Activated T-helper 1 cell treated with anti-CD3 and anti-CD28 coated beads, Interleukin-2, amount 50 U/mL, for 16 hours (primary cell): ENCODE measurements at regions not wholly inside any gene's neighbourhood (a gene's known extent, or its start where the extent isn't known, plus 50 kb on each side); places are given as distances from the start of the nearest gene placed in this dataset.

Experiments used
- DNase-seq, 2 donors: peaks; one replicate each; pipeline ENCODE4 v3.0.0-alpha.2; 2020; ENCODE audit warnings: low read depth in 1 of 2, low spot score in 1 of 2

DNA sequence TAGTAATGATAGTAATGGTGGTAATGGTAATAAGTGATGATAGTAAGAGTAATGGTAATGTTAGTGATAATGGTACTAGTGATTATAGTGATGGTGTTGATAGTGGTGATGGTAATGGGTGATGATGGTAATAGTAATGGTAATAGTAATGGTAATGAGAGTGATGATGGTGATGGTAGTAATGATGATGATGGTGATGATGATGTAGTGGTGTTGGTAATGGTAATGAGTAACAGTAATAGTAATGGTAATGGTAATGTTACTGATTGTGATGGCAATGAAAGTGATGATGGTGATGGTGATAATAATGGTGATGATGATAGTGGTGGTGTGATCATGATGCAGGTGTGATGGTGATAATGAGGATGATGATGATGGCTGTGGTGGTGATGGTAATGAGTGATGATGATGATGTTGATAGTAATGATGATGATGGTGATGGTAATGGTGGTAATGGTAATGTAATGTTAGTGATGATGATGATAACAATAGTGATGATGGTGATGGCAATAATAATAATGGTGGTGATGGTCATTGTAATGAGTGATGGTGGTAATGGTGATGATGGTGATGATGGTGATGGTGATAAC is 235.0 kb downstream of the MATN1 start:
- DNase-seq: no peak

DNA sequence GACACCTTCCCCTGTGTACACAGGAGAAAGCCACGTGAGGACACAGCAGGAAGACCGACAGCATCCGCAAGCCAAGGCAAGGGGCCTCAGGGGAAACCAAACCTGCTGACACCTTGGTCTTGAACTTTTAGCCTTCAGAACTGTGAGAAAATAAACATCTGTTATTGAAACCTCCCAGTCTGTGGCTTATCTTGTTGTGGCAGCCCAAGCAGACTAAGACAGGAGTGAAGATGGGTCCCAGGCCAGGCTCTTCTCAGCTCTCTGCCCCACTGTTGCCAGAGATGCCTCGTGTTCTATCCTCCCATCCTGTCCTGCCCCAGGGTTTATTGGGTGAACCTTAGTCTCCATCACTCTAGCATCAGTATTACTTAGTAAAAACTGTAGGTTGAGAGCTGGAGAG is 236.3 kb downstream of the MATN1 start:
- DNase-seq: no peak

GRCh38 chr1:30485072-30485471 is 238.3 kb downstream of the MATN1 start:
- no peak for DNase-seq

- DNase-seq: no peak
These were observed 238.7 kb downstream of the MATN1 start for GRCh38 chr1:30484668-30485067.

- DNase-seq: no peak
These were observed 243.8 kb downstream of the MATN1 start for GRCh38 chr1:30479575-30479974.

GRCh38 chr1:30478799-30479563 is 244.4 kb downstream of the MATN1 start:
- no peak for DNase-seq

- DNase-seq: no peak
These were observed 245.1 kb downstream of the MATN1 start for GRCh38 chr1:30478283-30478682.

GRCh38 chr1:30477588-30477987 is 245.8 kb downstream of the MATN1 start:
- no peak for DNase-seq

DNA sequence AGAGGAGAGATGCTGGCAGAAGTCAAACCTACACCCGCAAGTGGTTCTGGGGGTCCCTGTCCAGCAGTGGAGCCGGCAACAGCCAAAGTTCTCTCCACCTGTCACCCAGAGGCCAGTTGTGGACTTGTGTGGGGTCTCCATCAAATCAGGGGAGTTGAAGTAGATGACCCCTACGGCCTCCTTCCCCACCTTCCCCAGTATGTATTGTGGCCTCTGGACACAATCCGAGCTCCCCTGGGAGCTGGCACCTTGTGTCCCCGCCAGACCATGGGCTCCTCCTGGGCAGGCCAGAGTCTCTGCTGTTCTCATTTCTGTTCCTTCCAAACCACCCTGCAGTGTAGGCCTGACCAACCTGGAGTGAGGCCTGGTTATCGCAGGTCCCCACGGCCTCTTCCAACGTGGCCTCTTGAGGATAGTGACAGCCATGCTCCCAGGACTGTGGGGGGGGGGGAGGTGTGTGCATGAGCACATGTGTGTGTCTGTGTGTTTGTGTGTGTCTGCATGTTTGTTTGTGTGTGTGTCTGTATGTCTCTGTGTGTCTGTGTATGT is 246.4 kb downstream of the MATN1 start:
- DNase-seq: no peak

GRCh38 chr1:30476476-30476875 is 246.9 kb downstream of the MATN1 start:
- no peak for DNase-seq

DNA sequence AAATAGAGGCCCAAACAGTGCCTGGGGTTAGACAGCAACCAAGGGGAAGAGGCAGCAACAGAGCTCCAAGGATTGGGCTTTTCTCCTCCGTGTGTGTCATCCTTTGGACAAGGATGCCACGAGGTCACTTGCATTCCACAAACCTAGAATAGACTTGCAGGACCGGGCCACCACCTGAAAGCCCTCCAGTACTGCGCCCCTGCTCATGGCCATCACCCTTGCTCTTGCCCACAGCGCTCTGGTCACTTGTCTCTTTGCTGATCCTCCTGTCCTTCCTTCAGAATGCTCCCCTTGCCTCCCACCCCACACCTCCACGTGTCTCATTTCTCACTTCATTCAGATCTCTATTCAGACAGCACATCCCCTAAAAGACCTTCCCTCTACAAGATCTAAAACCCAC is 247.4 kb downstream of the MATN1 start:
- DNase-seq: no peak

- DNase-seq: no peak
These were observed 248.2 kb downstream of the MATN1 start for GRCh38 chr1:30475201-30475600.

- DNase-seq: no peak
These were observed 248.6 kb downstream of the MATN1 start for GRCh38 chr1:30474818-30475200.

GRCh38 chr1:30473922-30474817 is 249.2 kb downstream of the MATN1 start:
- no peak for DNase-seq

- no peak for DNase-seq
These were observed 250.9 kb downstream of the MATN1 start for GRCh38 chr1:30472526-30472925.

- DNase-seq: no peak
These were observed 251.4 kb downstream of the MATN1 start for GRCh38 chr1:30472009-30472408.

DNA sequence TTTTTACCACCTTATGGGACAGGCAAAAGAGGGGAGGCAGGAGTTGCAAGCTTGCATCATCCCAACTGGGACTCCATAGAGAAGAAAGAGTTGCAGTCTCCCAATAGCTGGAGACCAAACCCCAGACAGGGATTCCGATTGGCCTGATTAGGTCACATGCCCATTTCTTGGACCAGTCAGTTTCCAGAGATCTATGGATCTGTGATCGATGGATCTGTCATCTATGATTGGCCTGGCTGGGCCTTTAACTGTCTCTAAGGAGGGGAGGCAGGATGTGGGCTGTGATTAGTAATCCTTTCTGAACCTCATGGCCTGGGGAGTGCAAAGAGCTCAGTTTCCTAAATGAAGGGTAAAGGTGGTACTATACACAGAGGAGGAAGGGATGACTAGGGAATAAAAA is 252.1 kb downstream of the MATN1 start:
- no peak for DNase-seq

DNA sequence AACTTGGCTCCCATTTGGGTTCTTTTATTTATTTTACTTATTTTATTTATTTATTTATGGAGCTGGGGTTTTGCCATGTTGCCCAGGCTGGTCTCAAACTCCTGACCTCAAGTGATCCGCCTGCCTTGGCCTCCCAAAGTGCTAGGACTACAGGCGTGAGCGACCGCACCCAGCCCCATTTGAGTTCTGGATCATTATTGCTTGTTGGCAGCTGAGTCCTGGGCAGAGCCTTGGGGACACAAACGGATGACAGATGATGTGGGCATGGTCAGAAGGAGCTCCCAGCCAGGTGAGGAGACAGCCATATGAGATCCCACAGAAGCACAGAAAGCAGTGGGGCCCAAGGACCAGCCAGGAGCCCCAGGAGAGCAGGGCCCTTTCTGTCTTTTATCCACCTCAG is 254.0 kb downstream of the MATN1 start:
- no peak for DNase-seq

DNA sequence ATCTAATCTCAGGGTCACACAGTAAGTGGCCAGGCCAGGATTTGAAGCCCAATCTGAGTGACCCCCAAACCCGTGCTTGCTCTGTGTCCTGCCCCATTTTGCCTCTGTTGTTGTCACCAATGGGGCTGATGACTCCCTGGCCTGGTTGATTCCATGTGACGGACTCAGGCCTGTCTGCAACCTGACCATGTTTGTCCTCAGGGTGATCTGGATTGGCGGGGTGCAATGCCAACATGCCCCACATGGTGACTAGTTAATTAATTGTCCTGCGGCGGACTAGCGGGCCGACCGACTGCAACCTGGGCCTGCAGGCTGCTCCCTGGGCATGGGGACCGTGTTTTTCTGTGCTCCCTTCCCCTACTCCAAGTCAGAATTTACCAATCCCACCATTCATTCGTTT is 256.3 kb downstream of the MATN1 start:
- DNase-seq: no peak

- no peak for DNase-seq
These were observed 256.8 kb downstream of the MATN1 start for GRCh38 chr1:30466610-30467009.

GRCh38 chr1:30466026-30466425 is 257.4 kb downstream of the MATN1 start:
- no peak for DNase-seq

DNA sequence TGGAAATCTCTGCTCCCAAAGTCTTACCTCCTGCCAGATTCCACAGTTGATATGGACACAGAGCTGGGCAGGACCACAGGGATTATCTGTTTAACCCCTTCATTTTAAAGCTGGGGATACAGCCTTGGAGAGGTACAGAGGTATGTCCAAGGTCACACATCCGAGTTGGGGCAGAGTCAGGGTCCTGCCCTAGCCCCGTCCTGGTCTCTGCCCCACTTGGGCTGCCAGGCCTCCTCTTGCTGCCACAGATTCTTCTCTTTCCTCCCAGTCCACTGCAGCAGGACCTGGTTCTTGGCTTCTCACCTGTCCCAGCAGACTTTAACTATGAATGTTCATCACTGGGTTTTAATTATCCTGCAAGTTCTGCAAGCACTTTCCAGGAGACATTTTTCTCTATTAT is 258.3 kb downstream of the MATN1 start:
- no peak for DNase-seq
